GM23338 (cell line): ENCODE measurements at regions not wholly inside any gene's neighbourhood (a gene's known extent, or its start where the extent isn't known, plus 50 kb on each side); places are given as distances from the start of the nearest gene placed in this dataset.

Source experiments
- ATAC-seq: fragments of 200-7000 bp; cut with Tn5 transposase; 3 replicates; pipeline ENCODE4 v1.9.1; 2020
- DNase-seq: peaks from one replicate; pipeline ENCODE4 v3.0.0-alpha.2; 2015; ENCODE audit warnings: low spot score
- H2AFZ ChIP-seq: fragments of 200-600 bp; sonication (generic); 2 replicates; pipeline ENCODE4 v1.8.0; 2016; ENCODE audit warnings: antibody characterized with exemption, mild to moderate bottlenecking, moderate library complexity
- H3F3A ChIP-seq: fragments of 200-600 bp; sonication (generic); replicated peaks from 2 replicates; pipeline ENCODE4 v1.8.0; 2017; ENCODE audit warnings: antibody characterized with exemption, mixed run types, low read depth
- H3K27ac ChIP-seq: fragments of 200-600 bp; sonication (generic); 2 replicates; pipeline ENCODE4 v1.6.1; 2016; ENCODE audit warnings: low read depth
- H3K27me3 ChIP-seq: fragments of 200-600 bp; sonication (generic); 2 replicates; pipeline ENCODE4 v1.8.0; 2016; ENCODE audit warnings: mild to moderate bottlenecking, mixed run types, moderate library complexity; ENCODE audit not compliant: insufficient read depth
- H3K36me3 ChIP-seq: fragments of 200-600 bp; sonication (generic); 2 replicates; pipeline ENCODE4 v1.8.0; 2016; ENCODE audit warnings: mild to moderate bottlenecking; ENCODE audit not compliant: insufficient read depth
- H3K4me1 ChIP-seq: fragments of 200-600 bp; sonication (generic); 2 replicates; pipeline ENCODE4 v1.8.0; 2016; ENCODE audit warnings: mild to moderate bottlenecking, moderate library complexity; ENCODE audit not compliant: insufficient read depth
- H3K4me2 ChIP-seq: fragments of 200-600 bp; sonication (generic); 2 replicates; pipeline ENCODE4 v1.7.1; 2017; ENCODE audit warnings: mixed run types
- H3K4me3 ChIP-seq: fragments of 200-600 bp; sonication (generic); 2 replicates; pipeline ENCODE4 v1.6.1; 2016; ENCODE audit warnings: mixed run types
- H3K79me2 ChIP-seq: fragments of 200-600 bp; sonication (generic); replicated peaks from 2 replicates; pipeline ENCODE4 v1.8.0; 2017; ENCODE audit warnings: mild to moderate bottlenecking; ENCODE audit not compliant: insufficient read depth
- H3K9me2 ChIP-seq: fragments of 200-600 bp; sonication (generic); 2 replicates; pipeline ENCODE4 v1.8.0; 2017; ENCODE audit not compliant: insufficient read depth
- H4K20me1 ChIP-seq: fragments of 200-600 bp; sonication (generic); replicated peaks from 2 replicates; pipeline ENCODE4 v1.8.0; 2017; ENCODE audit warnings: mild to moderate bottlenecking; ENCODE audit not compliant: insufficient read depth
- H3K27ac Mint-ChIP-seq: 2 replicates; pipeline ENCODE4 v1.8.0; 2020; ENCODE audit warnings: inconsistent platforms, mild to moderate bottlenecking, moderate library complexity, mixed read lengths
- H3K27me3 Mint-ChIP-seq: 3 replicates; pipeline ENCODE4 v1.8.0; 2022; ENCODE audit warnings: low read depth, mild to moderate bottlenecking, moderate library complexity, mixed read lengths, inconsistent platforms; ENCODE audit not compliant: insufficient read depth, poor library complexity
- H3K36me3 Mint-ChIP-seq: 3 replicates; pipeline ENCODE4 v1.8.0; 2021; ENCODE audit warnings: low read depth, mild to moderate bottlenecking, inconsistent platforms, moderate library complexity, mixed read lengths
- H3K4me1 Mint-ChIP-seq: 3 replicates; pipeline ENCODE4 v1.8.0; 2020; ENCODE audit warnings: mild to moderate bottlenecking, inconsistent platforms, mixed read lengths
- H3K4me3 Mint-ChIP-seq: 3 replicates; pipeline ENCODE4 v1.8.0; 2021; ENCODE audit warnings: moderate library complexity, mild to moderate bottlenecking, inconsistent platforms, mixed read lengths
- H3K9me3 Mint-ChIP-seq: 3 replicates; pipeline ENCODE4 v1.8.0; 2020; ENCODE audit warnings: moderate library complexity, mild to moderate bottlenecking, inconsistent platforms, mixed read lengths
- EZH2 ChIP-seq: fragments of 200-600 bp; sonication (generic); IDR thresholded peaks from one replicate; pipeline ENCODE4 v1.8.0; 2017; ENCODE audit warnings: antibody characterized with exemption, mild to moderate bottlenecking, low read depth; ENCODE audit not compliant: unreplicated experiment
- JUNB ChIP-seq: IDR thresholded peaks from one replicate; pipeline ENCODE4 v1.6.1; 2016; ENCODE audit warnings: antibody characterized with exemption; ENCODE audit not compliant: unreplicated experiment
- STAT1 ChIP-seq: IDR thresholded peaks from one replicate; pipeline ENCODE4 v1.6.1; 2016; ENCODE audit warnings: antibody characterized with exemption; ENCODE audit not compliant: unreplicated experiment
- ZNF331 ChIP-seq: fragments of 250-450 bp; sonication (Bioruptor Pico); IDR thresholded peaks from 2 replicates; pipeline ENCODE4 v1.5.0; 2020; ENCODE audit warnings: low read depth, mild to moderate bottlenecking, moderate library complexity
- ZNF462 ChIP-seq: fragments of 250-450 bp; sonication (Bioruptor Pico); IDR thresholded peaks from 2 replicates; pipeline ENCODE4 v1.5.0; 2020; ENCODE audit warnings: mild to moderate bottlenecking, moderate library complexity

- no peak for TF ChIP-seq ZNF462 (CRISPR knock-in tag)
These were observed 274.4 kb downstream of the TLE3 start (continued) for GRCh38 chr15:69823223-69823907.

- no peaks in the 10 kb centered on the region for H3K79me2 ChIP-seq
- H3K9me2 ChIP-seq = 0 out of 2 replicates have a peak, but pooled peaks cover 3% of the 10 kb centered on the region
- no peak for DNase-seq
- no peak overlapping the region for H3K4me2 ChIP-seq
- no peaks in the 10 kb centered on the region for H3K27me3 ChIP-seq
- no peak overlapping the region for H3K27ac ChIP-seq
- H3K4me1 ChIP-seq = peaks cover 8% of the 10 kb centered on the region; the same call in 1 of the 2 replicates
- no peaks in the 10 kb centered on the region for H3K36me3 ChIP-seq
- no peaks in the 10 kb centered on the region for H4K20me1 ChIP-seq
- H3K27me3 Mint-ChIP-seq = peaks cover 9% of the 10 kb centered on the region
- no peak overlapping the region for H3K4me3 ChIP-seq
- H2AFZ ChIP-seq = no peak overlapping the region
- no peaks in the 10 kb centered on the region for H3F3A ChIP-seq
- H3K4me1 Mint-ChIP-seq = peaks cover 26% of the 10 kb centered on the region
- H3K9me3 Mint-ChIP-seq = no peaks in the 10 kb centered on the region
- no peak overlapping the region for H3K27ac Mint-ChIP-seq
- H3K36me3 Mint-ChIP-seq = no peaks in the 10 kb centered on the region
- H3K4me3 Mint-ChIP-seq = no peak overlapping the region
- no peak for ATAC-seq
- no peak for TF ChIP-seq JUNB
- TF ChIP-seq STAT1 = no peak
- TF ChIP-seq ZNF331 (CRISPR knock-in tag) = no peak
- TF ChIP-seq EZH2 = no peak
- TF ChIP-seq ZNF462 (CRISPR knock-in tag) = no peak
These were observed 273.4 kb downstream of the TLE3 start for GRCh38 chr15:69824075-69824876.
